HEK293T (cell line): ENCODE measurements at regions not wholly inside any gene's neighbourhood (a gene's known extent, or its start where the extent isn't known, plus 50 kb on each side); places are given as distances from the start of the nearest gene placed in this dataset.

ENCODE experiments used
- ARNT ChIP-seq: fragments of 450-650 bp; IDR thresholded peaks from 2 replicates; pipeline ENCODE4 v1.6.1; 2017; ENCODE audit warnings: mild to moderate bottlenecking
- BHLHE40 ChIP-seq: fragments of 450-650 bp; IDR thresholded peaks from 2 replicates; pipeline ENCODE4 v1.6.1; 2016; ENCODE audit warnings: mild to moderate bottlenecking, moderate library complexity, borderline replicate concordance
- CTBP1 ChIP-seq: fragments of 450-650 bp; IDR thresholded peaks from 2 replicates; pipeline ENCODE4 v1.6.1; 2016; ENCODE audit warnings: borderline replicate concordance
- ELF4 ChIP-seq: fragments of 450-650 bp; IDR thresholded peaks from 2 replicates; pipeline ENCODE4 v1.6.1; 2017; ENCODE audit warnings: antibody characterized with exemption
- FOXK2 ChIP-seq: fragments of 450-650 bp; IDR thresholded peaks from 2 replicates; pipeline ENCODE4 v1.6.1; 2016; ENCODE audit warnings: mild to moderate bottlenecking
- FOXM1 ChIP-seq: fragments of 450-650 bp; IDR thresholded peaks from 2 replicates; pipeline ENCODE4 v1.6.1; 2017; ENCODE audit warnings: mild to moderate bottlenecking, borderline replicate concordance
- HDGF ChIP-seq: fragments of 450-650 bp; IDR thresholded peaks from 2 replicates; pipeline ENCODE4 v1.6.1; 2017; ENCODE audit warnings: antibody characterized with exemption, borderline replicate concordance
- L3MBTL2 ChIP-seq: fragments of 450-650 bp; conservative IDR thresholded peaks from 2 replicates; pipeline ENCODE4 v1.6.1; 2016; ENCODE audit warnings: mild to moderate bottlenecking
- LEF1 ChIP-seq: fragments of 450-650 bp; IDR thresholded peaks from 2 replicates; pipeline ENCODE4 v1.6.1; 2017; ENCODE audit warnings: mild to moderate bottlenecking, borderline replicate concordance
- NFRKB ChIP-seq: fragments of 450-650 bp; IDR thresholded peaks from 2 replicates; pipeline ENCODE4 v1.6.1; 2016; ENCODE audit warnings: mild to moderate bottlenecking, moderate library complexity
- SP1 ChIP-seq: fragments of 450-650 bp; IDR thresholded peaks from 2 replicates; pipeline ENCODE4 v1.6.1; 2017
- SUZ12 ChIP-seq: fragments of 450-650 bp; IDR thresholded peaks from 2 replicates; pipeline ENCODE4 v1.6.1; 2016; ENCODE audit warnings: mild to moderate bottlenecking
- TF ChIP-seq, protein P1 (sequence below): fragments of 450-650 bp; IDR thresholded peaks from 2 replicates; pipeline ENCODE4 v1.6.1; 2016

DNA sequence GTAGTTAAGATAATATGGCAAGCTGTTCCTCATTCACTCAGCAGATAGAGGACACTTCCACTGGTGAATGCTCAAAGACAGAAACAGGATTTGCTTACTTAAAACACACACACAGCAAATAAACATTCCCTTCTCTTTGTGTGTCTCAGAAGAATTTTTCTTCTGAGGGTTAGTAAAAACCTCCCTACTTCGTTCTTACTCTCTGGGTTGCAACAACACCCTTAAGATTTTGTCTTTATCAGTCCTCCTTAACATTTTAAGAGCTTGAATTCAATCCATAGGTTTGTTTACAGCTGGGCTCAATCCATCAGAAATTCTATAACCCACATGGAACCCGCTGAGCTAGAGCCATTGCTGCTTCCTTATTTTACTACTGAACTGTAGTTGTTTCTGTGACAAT is 237.4 kb upstream of the PIK3R1 start:
- no peak for TF ChIP-seq FOXK2
- no peak for TF ChIP-seq BHLHE40
- TF ChIP-seq FOXM1: no peak
- no peak for TF ChIP-seq ELF4
- TF ChIP-seq NFRKB: no peak
- no peak for TF ChIP-seq L3MBTL2
- TF ChIP-seq ARNT: no peak
- no peak for TF ChIP-seq HDGF
- no peak for TF ChIP-seq LEF1
- TF ChIP-seq, protein P1, sequence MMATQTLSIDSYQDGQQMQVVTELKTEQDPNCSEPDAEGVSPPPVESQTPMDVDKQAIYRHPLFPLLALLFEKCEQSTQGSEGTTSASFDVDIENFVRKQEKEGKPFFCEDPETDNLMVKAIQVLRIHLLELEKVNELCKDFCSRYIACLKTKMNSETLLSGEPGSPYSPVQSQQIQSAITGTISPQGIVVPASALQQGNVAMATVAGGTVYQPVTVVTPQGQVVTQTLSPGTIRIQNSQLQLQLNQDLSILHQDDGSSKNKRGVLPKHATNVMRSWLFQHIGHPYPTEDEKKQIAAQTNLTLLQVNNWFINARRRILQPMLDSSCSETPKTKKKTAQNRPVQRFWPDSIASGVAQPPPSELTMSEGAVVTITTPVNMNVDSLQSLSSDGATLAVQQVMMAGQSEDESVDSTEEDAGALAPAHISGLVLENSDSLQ: no peak
- TF ChIP-seq CTBP1: no peak
- no peak for TF ChIP-seq SP1
- TF ChIP-seq SUZ12: no peak
